ENCODE measurements at regions not wholly inside any gene's neighbourhood (a gene's known extent, or its start where the extent isn't known, plus 50 kb on each side); places are given as distances from the start of the nearest gene placed in this dataset.

GRCh38 chr4:11252149-11252548 is 176.5 kb downstream of the HS3ST1 start:
- TF ChIP-seq HDAC6 (IDR thresholded peaks at IDR 0.05; ENCODE audit: low read depth, low read length) = no peak
- TF ChIP-seq HIVEP1 (CRISPR knock-in tag; IDR thresholded peaks at IDR 0.05) = no peak
- no peak for TF ChIP-seq EZH2 (IDR thresholded peaks at IDR 0.05; ENCODE audit: borderline replicate concordance, low read depth, low read length)
- TF ChIP-seq, protein P1, sequence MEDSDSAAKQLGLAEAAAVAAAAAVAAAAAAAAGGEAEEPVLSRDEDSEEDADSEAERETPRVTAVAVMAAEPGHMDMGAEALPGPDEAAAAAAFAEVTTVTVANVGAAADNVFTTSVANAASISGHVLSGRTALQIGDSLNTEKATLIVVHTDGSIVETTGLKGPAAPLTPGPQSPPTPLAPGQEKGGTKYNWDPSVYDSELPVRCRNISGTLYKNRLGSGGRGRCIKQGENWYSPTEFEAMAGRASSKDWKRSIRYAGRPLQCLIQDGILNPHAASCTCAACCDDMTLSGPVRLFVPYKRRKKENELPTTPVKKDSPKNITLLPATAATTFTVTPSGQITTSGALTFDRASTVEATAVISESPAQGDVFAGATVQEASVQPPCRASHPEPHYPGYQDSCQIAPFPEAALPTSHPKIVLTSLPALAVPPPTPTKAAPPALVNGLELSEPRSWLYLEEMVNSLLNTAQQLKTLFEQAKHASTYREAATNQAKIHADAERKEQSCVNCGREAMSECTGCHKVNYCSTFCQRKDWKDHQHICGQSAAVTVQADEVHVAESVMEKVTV (CRISPR knock-in tag; IDR thresholded peaks at IDR 0.05) = no peak
- TF ChIP-seq ETS2 (tag; IDR thresholded peaks at IDR 0.05; ENCODE audit: borderline replicate concordance, poor library complexity, severe bottlenecking) = no peak
- no peak for TF ChIP-seq ZFP36 (IDR thresholded peaks at IDR 0.05; ENCODE audit: low read depth, low read length, partially characterized antibody)
- no peak for TF ChIP-seq FOXP1 (CRISPR knock-in tag; IDR thresholded peaks at IDR 0.05)
- TF ChIP-seq ZNF696 (CRISPR knock-in tag; conservative IDR thresholded peaks at IDR 0.05) = no peak
- TF ChIP-seq HMG20B (CRISPR knock-in tag; IDR thresholded peaks at IDR 0.05) = no peak
- no peak for TF ChIP-seq PML (IDR thresholded peaks at IDR 0.05; ENCODE audit: low read length)
- TF ChIP-seq ESRRA (IDR thresholded peaks at IDR 0.05; ENCODE audit: borderline replicate concordance, low read depth) = no peak
